ENCODE measurements at regions not wholly inside any gene's neighbourhood (a gene's known extent, or its start where the extent isn't known, plus 50 kb on each side); places are given as distances from the start of the nearest gene placed in this dataset.

DNA sequence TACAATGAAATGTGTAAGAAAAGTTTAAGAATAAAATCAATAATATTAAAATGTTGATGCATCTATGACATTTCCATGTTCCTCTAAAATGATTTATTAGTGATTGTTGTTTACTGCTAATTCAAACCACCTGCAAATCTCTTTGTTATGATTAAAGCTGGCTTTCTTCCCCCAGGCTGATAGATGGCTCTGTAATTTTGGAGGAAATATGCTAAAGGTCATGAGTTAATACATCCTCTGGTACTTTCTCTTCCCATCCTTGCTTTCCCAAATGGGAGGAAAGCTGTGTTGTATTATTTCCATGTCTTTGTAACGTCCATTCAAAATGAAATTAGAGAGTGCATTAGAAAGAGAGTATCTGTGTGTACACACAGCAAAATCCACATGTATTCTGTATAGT is 139.5 kb upstream of the TMCO5A start:
- DNase-seq: no peak

DNA sequence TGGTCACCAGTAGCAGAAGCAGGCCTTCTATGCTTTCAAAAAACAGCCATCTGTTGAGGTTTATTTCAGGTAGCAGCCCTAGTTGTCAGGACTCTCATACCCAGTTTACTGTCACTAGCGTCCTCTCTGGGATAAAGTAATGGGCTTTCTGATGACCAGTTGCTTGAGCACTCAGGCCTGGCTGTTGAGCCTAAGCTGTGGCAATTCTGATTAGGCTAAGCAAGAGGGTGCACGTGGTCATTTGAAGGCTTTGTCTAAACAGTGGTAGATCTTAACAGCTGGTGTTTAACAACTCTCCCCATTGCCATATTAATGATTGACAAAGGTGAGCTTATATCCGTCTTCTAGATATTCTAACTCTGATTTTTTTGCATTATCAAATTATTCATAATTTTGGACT is 132.9 kb upstream of the TMCO5A start:
- DNase-seq: no peak

DNA sequence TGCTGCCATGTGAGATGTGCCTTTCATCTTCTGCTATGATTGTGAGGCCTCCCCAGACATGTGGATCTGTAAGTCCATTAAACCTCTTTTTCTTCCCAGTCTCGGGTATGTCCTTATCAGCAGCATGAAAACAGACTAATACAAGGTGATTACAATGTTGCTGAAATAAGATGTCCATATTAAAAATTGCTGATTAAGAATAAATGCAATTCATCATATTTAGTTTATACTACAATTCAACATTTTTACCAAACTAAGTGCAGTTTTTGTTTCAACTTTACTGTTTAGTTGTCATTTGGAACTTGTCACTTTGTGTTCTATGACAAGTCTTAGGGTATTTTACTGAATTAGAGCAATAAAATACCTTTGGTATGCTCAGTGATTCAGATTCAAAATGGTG is 127.6 kb upstream of the TMCO5A start:
- DNase-seq: no peak

DNA sequence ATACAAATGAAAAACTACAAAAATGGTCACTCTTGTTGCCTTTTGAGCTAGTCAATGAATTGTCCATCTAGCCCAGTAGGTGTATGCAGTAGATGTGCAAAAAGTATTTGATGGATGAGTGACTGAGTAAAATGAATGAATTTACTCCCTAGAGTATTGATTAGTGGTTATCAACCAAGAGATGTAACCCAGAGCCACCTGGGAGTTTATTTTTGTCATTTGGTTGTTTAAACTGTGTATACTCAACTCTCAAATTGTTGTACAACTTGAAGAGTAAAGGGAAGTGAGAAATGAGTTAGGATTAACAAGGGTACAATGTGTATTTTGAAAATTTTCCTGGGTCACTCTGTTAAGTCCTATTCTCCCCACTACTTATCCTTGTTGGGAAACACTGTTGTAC is 124.1 kb upstream of the TMCO5A start:
- DNase-seq: no peak

DNA sequence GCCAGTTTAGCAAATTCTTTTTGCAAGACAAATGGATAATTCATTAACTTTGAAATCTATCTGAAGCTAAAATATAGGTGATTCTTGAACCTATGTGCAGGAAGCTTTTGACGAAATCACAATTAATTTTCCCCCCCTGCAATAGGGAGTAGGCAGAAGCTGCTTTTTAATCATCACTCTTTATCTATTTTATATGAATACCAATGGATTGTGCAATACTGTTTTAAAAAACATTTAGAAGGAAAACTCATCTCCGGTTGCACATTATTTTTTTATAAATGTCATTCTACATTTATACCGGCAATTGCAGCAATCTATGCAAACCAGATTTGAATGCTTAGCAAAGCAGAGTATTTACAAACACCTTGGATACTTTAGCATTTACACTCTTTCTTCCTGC is 121.1 kb upstream of the TMCO5A start:
- DNase-seq: no peak

DNA sequence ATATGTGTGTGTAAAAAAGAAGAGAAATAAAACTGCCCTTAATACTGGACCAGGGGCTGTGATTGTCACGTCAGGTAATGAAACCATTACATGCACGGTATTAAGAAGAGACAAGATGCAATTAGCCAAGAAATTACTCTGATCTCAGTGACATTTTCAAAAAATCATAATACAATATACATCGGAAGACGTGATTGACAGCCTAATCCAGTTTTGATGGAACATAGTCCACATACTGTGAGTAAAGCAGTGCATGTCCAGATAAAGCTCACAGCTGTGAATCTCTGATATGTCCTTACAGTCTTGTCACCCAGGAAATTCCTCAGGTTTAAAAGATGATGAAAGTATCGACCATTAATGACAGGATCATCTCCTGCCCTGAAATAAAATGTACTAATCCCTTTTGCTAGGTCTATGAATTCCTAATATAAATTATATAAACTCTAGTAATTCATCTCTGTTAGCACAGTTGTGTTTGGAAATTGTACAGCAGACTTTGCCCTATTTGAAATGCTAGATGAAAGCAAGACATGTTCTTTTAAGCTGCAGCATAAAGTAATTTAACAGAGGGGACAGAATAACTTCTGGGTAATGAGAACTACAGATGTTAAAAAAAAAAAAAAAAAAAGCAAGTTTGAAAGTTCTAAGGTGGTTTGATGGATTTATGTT is 119.5 kb upstream of the TMCO5A start:
- no peak for DNase-seq

DNA sequence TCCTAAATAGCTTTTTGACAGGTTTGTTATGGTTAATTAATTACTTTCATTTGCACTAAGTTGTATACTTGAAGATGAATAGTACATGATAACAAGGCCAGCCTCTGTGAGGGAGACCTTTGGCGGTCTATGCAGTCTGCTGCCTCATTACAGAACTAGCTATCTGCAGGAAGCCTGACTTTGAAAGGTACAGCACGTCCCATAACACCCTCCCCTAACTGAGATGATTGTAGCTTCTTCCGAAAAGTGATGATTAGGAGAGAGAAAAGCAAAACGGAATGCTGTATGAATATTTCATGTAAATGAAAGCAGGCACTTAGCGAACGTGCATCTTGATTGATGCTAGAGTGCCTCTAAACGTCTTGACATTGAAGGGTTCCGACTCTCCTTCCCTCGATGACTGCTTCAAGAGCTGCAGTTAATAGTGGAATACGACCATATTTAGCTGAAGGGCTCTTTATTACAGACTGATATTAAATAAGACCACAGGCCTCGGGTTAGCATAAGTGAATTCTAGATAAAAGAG is 116.2 kb upstream of the TMCO5A start:
- DNase-seq: no peak

DNA sequence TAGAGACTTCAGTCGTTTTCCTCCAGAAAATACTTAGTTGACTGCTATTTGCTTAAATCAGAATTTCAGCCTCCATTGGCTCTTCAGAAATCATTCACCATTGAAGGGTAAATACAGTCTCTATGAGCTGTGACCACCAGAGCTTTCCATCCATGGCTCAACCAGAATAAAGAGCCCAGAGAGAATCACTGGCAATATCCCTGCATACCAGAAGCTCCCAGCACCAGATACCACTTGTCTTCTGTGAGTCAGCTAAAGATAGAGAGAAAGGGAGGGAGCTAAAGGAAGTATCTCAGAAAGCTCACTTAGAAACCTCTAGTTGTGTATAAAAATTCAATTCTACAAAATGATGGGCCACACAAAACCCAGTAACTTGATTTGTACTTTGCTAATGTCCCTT is 115.2 kb upstream of the TMCO5A start:
- no peak for DNase-seq

DNA sequence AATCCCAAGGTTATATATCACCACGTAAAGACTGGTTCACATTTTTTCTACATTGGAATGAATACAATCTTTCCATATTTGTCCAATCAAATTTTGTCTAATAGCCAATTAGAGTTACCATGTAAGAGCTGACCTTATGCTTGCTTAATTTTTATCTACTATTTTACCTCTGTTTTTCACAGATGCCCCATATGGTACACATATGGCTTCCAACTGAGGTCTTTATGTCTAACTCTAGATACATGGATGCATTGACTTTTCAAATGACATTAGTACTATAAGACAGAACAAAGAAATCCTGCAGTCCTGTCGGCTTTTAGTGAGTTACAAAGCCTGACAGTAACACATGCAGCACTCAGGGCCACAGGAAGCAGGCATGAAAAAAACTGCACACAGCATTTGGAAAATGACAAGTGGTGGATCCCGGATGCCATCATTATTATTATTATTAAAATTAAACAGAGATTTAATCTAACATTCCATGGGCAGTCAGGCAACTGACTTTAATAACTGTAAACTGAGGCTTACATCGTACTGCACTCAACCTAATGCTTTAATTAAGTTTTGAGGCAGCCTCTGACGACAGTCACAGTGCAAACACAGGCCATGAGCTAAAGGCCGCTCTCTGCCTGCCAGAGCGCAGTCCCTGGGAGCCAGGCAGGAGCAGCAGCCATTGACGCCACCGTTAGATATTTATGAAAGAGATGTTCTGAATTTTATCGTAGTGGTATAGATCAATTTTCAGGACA is 113.9 kb upstream of the TMCO5A start:
- DNase-seq: no peak

DNA sequence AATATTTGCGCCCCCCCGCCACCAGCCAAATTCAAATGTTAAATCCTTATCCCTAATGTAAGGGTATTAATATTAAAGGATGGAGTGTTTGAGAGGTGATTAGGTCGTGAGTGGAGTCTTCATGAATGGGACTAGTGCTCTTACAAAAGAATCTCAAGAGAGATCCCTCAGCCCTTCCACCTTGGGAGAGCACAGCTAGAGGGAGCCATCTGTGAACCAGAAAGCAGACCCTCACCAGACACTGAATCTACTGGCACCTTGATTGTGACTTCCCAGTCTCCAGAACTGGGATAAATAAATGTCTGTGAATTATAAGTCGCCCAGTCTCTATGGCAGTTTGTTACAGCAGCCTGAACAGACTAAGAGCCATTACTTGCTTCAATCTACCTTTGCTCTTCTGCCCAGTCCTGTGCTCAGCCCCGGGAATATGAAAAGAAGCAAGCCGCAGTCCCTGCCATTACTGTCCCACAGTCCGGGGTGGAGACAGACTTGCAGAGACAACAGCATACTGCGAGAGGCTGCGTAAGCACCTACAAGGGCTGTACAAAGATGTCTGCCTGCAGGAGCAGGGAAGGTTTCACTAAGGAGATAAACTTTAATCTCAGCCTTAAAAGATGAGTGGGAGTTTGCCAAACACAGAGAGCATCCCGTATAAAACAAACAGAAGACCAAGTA is 110.7 kb upstream of the TMCO5A start:
- DNase-seq: no peak

DNA sequence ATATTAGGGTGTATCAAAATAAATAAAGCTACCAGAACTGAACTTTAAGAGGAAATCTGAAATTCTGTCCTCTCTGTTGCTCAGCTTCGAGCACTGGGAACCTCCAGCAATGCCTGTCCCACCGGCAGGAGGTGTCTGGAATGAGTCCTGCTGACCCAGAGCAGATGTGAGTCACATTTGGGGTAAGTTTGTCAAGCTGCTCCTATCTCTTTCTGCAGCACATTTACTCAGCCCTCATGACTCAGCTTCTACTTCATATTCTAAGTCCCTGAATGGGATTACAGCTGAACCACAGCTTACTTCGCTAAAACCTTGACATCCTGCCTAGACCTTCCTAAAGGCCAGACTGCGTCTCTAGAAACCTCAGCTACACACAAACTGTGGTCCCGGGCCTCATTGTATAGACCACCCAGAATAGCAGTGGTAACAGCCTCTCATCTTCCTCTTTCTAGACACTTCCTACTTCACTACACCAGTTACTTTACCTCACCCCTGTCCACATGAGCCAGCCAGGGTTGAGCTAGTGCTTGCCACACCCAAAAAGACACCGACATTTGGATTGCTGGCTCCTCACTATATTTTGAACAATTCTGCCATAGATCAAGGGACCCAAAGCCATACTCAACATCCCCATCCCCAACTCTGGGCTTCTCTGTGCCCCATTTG is 109.6 kb upstream of the TMCO5A start:
- no peak for DNase-seq

DNA sequence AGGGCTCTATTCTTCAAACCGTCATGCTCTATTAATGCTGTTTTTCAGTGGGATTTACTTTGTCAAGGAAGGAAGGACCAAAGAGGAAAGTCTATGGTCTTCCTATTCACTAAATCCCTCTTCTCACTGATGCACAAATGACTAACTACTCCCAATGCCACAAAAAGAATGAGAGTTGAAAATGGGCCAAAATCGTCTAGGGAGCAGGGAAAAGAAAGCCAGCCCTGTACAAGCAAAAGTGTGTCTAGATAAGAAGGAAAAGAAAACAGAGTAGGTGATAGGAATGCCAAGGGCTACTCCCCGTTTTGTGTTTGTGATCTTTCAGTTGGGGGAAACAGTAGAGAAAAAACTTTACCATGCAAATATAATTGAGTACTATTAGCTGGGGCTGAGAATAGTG is 97.2 kb upstream of the TMCO5A start:
- no peak for DNase-seq

DNA sequence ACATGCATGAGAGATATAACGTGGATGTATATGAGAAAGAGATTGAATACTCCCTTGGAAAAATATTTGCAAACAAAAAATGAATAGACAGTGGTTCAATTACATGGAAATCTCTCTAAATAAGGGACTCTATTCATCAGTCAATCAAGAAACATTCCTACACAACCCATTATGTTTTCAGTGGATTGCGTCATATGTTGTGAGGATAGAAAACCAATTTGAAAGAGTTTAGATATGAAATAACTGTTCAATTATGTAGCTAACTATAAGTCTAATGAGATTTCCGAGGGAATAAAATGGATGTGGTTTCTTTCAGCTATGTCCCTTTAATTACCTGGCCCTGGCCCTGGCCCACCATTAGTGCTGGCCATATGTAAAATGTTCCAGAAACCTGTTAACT is 86.7 kb upstream of the TMCO5A start:
- no peak for DNase-seq

DNA sequence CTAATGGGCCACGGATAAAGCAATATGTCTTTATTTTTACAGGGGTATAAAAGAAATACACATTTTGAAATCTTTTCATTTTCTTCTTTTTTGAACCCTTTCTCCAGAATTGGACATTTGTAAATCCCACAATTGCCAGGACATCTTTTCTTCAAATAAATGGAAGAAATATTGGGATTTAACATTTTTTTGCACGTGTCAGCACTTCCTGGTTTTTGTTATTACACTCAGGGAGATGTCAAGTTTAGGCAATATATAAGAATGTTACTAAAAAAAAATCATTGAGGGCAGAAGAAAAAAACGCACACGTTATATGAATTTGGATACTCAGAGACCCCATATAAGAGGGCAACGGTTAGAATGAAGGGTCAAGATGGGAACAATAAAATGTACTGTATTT is 78.3 kb upstream of the TMCO5A start:
- no peak for DNase-seq

DNA sequence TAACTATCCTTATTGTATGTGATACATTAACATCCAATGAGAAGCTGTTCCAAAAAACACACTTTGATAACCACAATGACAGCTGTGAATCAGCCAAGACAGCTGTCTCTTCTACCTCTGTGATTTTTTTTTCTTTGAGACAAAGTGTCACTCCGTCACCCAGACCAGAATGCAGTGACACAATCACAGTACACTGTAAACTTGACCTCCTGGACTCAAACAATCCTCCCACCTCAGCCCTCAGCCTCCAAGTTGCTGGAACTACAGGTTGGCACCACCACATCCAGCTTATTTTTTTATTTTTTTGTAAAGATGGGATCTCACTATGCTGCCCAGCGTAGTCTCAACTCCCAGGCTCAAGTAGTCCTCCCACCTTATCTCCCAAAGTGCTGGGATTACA is 73.5 kb upstream of the TMCO5A start:
- DNase-seq: no peak

DNA sequence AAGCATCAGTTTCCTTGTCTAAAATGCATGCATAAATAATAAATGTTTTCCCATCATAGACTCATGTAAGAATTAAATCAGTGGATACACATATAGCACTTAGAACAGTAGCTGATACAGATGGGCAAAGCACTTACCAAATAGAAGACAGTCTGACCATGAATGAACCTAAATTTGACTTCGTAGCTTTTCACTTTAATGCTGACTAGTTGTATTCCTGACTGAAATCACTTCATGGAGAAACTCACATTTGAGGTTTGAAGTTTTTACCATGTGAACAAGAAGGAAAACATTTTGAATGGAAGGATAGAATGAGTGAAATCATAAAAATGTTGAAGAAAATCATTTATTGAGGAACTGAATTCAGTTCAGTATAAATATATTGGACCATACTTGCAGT is 68.8 kb upstream of the TMCO5A start:
- DNase-seq: no peak

DNA sequence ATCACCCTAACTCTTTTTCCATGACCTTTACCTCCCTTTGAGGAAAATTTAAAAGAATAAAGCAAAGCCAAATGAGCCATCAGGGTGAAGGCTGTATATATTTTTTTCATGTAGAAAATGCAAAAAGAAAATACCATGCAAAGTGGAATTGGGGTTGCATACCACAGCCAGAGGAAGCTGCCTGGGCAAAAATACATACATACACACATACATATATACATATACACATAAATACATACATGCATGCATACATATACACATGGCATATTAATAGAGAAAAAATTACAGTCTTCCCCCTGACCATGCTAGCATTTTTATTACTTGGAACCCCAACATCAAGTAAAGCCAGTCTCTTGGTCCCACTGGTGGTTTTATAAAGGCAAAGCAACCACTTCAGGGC is 63.7 kb upstream of the TMCO5A start:
- DNase-seq: no peak

DNA sequence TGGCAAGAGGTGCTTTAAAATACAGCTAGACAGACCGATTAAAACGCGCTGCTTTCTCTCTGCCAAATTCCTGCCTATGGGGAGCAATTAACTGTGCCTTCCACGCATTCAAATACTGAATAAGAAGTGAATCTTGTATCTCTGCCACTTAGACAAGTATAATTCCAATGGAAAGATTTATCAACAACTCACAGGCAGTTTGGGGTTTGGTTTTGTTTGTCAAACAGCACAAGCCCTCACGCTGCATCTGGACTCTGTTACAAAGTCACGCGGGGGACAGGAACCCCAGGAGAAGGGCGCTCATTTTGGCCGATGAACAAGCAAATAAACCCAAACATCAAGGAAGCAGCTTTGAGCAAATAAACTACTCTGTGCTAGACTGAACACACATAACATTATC is 61.8 kb upstream of the TMCO5A start:
- no peak for DNase-seq

DNA sequence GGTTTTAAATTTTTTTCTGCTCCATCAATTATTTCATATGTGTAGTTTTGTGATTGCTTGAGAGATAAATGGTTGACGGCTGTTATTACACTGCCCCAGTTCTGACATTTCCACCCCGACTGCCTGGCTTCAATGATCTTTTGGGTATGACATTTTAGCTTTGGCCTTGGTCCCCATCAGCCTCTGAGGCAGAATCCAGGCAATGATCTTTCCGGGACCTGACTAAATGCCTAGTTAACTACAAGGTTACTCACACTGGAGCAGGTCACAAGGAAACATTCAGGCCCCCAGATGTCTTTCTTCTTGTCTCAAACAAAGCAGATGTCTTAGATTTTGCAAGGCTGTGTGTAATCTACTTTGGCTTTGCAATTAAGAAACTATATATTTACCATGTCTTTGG is 61.1 kb upstream of the TMCO5A start:
- DNase-seq: no peak

DNA sequence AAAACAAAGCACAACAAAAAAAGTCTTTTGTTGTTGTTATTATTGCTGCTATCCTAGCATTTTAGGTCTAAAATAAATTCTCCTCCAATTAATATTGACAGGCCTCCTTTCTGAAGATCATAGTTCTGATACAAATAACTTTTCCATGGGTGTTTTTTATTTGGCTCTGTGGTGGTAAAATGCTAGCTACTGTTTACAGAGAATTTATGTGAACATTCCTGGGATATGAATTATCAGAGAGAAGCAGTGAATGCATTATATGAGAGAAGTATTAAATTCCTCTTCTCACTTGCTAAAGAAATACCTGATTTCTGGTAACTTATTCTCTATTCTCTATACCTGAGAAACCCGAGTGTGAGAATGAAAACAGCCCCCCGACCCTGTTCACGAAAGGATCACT is 57.5 kb upstream of the TMCO5A start:
- no peak for DNase-seq

DNA sequence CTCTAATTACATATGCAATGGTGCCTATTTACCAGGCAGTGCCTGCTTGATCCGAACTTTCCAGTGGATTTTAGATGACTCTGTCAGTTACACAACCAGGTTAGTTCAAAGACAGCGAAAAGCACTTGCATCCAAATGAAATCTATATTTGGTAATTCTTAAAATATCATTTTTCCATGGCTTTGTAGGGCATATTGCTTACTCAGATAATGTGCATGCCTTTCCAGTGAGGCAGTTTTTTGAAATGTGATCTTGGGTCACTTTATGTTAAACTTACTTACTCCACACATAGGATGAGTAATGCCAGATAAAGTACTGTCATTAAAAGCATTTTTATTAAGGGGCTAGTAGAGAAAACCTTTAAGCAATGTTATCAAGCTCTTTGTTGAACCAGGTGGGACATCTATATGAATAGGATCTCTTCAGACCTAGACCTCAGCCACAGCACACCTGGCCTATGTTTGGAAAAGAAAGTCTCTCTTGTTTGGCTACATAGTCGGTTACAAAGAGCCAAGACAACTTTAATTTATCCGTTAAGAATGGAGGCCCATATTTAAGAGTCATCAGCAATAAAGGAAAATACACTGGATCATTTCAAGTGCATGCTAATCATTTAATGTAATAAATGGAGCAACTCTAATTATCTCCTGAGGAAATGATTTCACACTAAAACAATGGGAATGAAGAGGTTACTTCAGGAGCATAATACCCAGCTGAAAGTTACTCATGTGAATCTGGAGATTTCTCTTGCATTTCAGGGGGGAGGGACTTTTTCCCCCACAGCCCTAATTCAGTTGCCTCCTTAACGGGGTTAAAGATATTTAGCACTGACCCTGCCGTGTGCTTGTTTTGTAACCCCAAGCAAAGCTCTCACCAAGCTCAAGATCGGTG is 56.3 kb upstream of the TMCO5A start:
- DNase-seq: no peak

DNA sequence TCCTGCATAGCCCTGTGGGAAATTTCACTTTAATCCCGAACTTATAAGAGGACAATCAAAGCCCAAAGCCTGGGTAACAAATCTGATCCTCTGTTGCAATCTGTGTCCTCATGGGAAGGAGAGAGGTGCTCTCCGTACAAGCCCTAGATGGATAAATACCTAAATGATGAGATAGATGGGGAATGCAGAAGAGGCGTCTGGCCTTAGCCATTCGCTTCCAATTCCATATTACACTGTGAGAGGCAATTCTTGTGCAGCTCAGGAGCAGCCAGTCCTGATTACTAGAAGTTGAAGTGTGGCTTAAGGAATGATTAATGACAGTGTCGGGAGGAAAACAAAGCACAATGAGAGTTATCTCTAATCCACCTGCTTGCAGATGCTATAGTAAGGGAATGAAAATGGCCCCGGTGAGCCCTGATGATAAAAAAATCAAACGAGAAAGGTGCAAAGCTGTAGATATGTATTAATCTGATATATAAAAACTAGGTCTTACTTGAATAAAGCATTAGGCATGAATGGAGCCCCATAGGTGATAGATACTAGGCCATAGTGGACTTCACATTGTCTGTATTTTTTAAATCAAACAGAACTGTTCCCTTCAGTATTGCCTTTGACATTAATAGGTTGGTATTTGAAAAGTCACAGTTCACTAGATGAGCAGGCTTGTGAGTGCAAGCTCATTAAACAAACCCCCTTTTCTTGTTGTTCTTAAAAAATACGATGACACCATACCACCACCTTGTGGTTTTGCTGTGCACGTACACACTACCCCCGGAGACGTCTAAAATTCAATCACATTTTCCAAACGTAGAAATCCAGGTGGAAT is 54.2 kb upstream of the TMCO5A start:
- DNase-seq: peak; percentile 7
